ENCODE measurements at regions not wholly inside any gene's neighbourhood (a gene's known extent, or its start where the extent isn't known, plus 50 kb on each side); places are given as distances from the start of the nearest gene placed in this dataset.

- DNase-seq (ENCODE audit: low read depth, low spot score) (no peak), ATAC-seq (no peak)
- Histone ChIP-seq H3K4me1 (ENCODE audit: control insufficient read depth in 1 of 2, insufficient read depth in 2 of 2, low read length in 2 of 2) (no peaks in the 10 kb centered on the region), H3K27me3 (ENCODE audit: insufficient read depth, low read length) (peaks cover 39% of the 10 kb centered on the region), H3K36me3 (ENCODE audit: control insufficient read depth in 1 of 2, insufficient read depth in 2 of 2, low read length in 2 of 2) (no peaks in the 10 kb centered on the region), H3K9me2 (ENCODE audit: insufficient read depth) (no peaks in the 10 kb centered on the region), H3K4me2 (ENCODE audit: low read length) (no peak overlapping the region), H2AFZ (ENCODE audit: low read depth, low read length, poor library complexity, severe bottlenecking) (no peak overlapping the region), H3K4me3 (replicated peaks in 1 of 2; ENCODE audit: low read depth in 1 of 2, low read length in 2 of 2) (no peak overlapping the region), H3K79me2 (ENCODE audit: insufficient read depth, low read length) (no peaks in the 10 kb centered on the region), H4K20me1 (ENCODE audit: insufficient read depth) (no peaks in the 10 kb centered on the region), H3K9ac (ENCODE audit: low read length) (no peak overlapping the region), H3K9me3 (ENCODE audit: control insufficient read depth in 1 of 2, insufficient read depth in 1 of 2, low read depth in 1 of 2, low read length in 2 of 2) (no peaks in the 10 kb centered on the region), H3K27ac (ENCODE audit: low read depth, low read length) (no peak overlapping the region)
- ChIA-PET CTCF (no interaction called here), POLR2A (no interaction called here), RAD21 (ENCODE audit: low non-redundant PET in 1 of 2, low total read pairs in 2 of 2, uncharacterized antibody in 2 of 2, unreplicated experiment in 2 of 2) (no interaction called here)
- no TSS peak for BruUV-seq (replicated peaks)
- TF ChIP-seq ZNF274 (IDR thresholded peaks at IDR 0.05; ENCODE audit: low read depth, low read length) (no peak), SRF (IDR thresholded peaks at IDR 0.05; ENCODE audit: low read depth) (no peak), CBX3 (IDR thresholded peaks at IDR 0.05; ENCODE audit: low read depth) (no peak), SIN3A (IDR thresholded peaks at IDR 0.05; ENCODE audit: low read depth) (no peak), TCF7L2 (IDR thresholded peaks at IDR 0.05; ENCODE audit: borderline replicate concordance, extremely low read depth, insufficient read depth, insufficient read length) (no peak), JUND (IDR thresholded peaks at IDR 0.05) (no peak), ZFX (IDR thresholded peaks at IDR 0.05) (no peak), EZH2 (IDR thresholded peaks at IDR 0.05) (no peak), CTCF (IDR thresholded peaks at IDR 0.05 in 2 of 3, conservative IDR thresholded peaks at IDR 0.05 in 1 of 3; ENCODE audit: borderline replicate concordance in 1 of 3, insufficient read depth in 1 of 3, low read depth in 2 of 3, low read length in 2 of 3) (no peak), REST (IDR thresholded peaks at IDR 0.05; ENCODE audit: low read depth) (no peak), YY1 (IDR thresholded peaks at IDR 0.05; ENCODE audit: extremely low read depth, insufficient replicate concordance, low read depth, low read length) (no peak), RAD21 (IDR thresholded peaks at IDR 0.05; ENCODE audit: low read depth) (no peak), ZBTB33 (IDR thresholded peaks at IDR 0.05; ENCODE audit: extremely low read depth, insufficient replicate concordance, low read length) (no peak), FOSL1 (IDR thresholded peaks at IDR 0.05; ENCODE audit: low read depth) (no peak), ELF1 (IDR thresholded peaks at IDR 0.05; ENCODE audit: borderline replicate concordance, low read depth) (no peak), POLR2A (IDR thresholded peaks at IDR 0.05; ENCODE audit: borderline replicate concordance, extremely low read depth, insufficient read depth, insufficient read length) (no peak), ATF3 (IDR thresholded peaks at IDR 0.05) (no peak)
- intact Hi-C loops (cut with micrococcal nuclease) = no loop called here
Measured at GRCh38 chr12:111081600-111081999, 161.2 kb upstream of the MYL2 start.
